HG03469 (cell line): ENCODE measurements at regions not wholly inside any gene's neighbourhood (a gene's known extent, or its start where the extent isn't known, plus 50 kb on each side); places are given as distances from the start of the nearest gene placed in this dataset.

Experiments
- ATAC-seq: cut with Tn5 transposase; IDR thresholded peaks from one replicate; pipeline ENCODE4 v1.9.1; 2021; ENCODE audit warnings: mild to moderate bottlenecking, moderate library complexity, moderate number of reproducible peaks; ENCODE audit not compliant: unreplicated experiment

- ATAC-seq: peak; percentile 44
These were observed 300.6 kb downstream of the SOX9 start for GRCh38 chr17:72421128-72422092.

- ATAC-seq: peak; percentile 9
These were observed 301.3 kb downstream of the SOX9 start for GRCh38 chr17:72422204-72422504.

- peak; percentile 27 for ATAC-seq
These were observed 301.9 kb downstream of the SOX9 start for GRCh38 chr17:72422505-72423285.

- ATAC-seq: no peak
These were observed 302.4 kb downstream of the SOX9 start for GRCh38 chr17:72423286-72423589.

GRCh38 chr17:72423718-72424117 is 302.9 kb downstream of the SOX9 start:
- ATAC-seq: no peak

- ATAC-seq: no peak
These were observed 303.8 kb downstream of the SOX9 start for GRCh38 chr17:72424505-72425117.

GRCh38 chr17:72425133-72425793 is 304.4 kb downstream of the SOX9 start:
- ATAC-seq: no peak

GRCh38 chr17:72425794-72426168 is 305.0 kb downstream of the SOX9 start:
- ATAC-seq: no peak

- ATAC-seq: no peak
These were observed 305.5 kb downstream of the SOX9 start for GRCh38 chr17:72426321-72426720.

GRCh38 chr17:72426948-72427760 is 306.3 kb downstream of the SOX9 start:
- ATAC-seq: no peak

- no peak for ATAC-seq
These were observed 306.9 kb downstream of the SOX9 start for GRCh38 chr17:72427761-72428109.

GRCh38 chr17:72429066-72429638 is 308.3 kb downstream of the SOX9 start:
- ATAC-seq: no peak

- no peak for ATAC-seq
These were observed 310.0 kb downstream of the SOX9 start for GRCh38 chr17:72430611-72431432.

- ATAC-seq: no peak
These were observed 311.4 kb downstream of the SOX9 start for GRCh38 chr17:72432143-72432621.

GRCh38 chr17:72432881-72433280 is 312.1 kb downstream of the SOX9 start:
- no peak for ATAC-seq

GRCh38 chr17:72433797-72434196 is 313.0 kb downstream of the SOX9 start:
- ATAC-seq: no peak

- ATAC-seq: no peak
These were observed 313.8 kb downstream of the SOX9 start for GRCh38 chr17:72434581-72434980.

- no peak for ATAC-seq
These were observed 314.3 kb downstream of the SOX9 start for GRCh38 chr17:72434991-72435618.

GRCh38 chr17:72438783-72439182 is 318.0 kb downstream of the SOX9 start:
- ATAC-seq: no peak
